DND-41 (cell line): ENCODE measurements at regions not wholly inside any gene's neighbourhood (a gene's known extent, or its start where the extent isn't known, plus 50 kb on each side); places are given as distances from the start of the nearest gene placed in this dataset.

Source experiments
- EZH2 ChIP-seq: IDR thresholded peaks from 3 replicates; pipeline ENCODE4 v1.6.1; 2012; ENCODE audit warnings: borderline replicate concordance, low read depth, mild to moderate bottlenecking, moderate library complexity, low read length, inconsistent platforms; ENCODE audit not compliant: severe bottlenecking
- TF ChIP-seq, protein P1 (sequence below): IDR thresholded peaks from 2 replicates; pipeline ENCODE4 v1.5.1; 2012; ENCODE audit warnings: borderline replicate concordance, low read length, moderate library complexity, mild to moderate bottlenecking; ENCODE audit not compliant: poor library complexity, severe bottlenecking; ENCODE audit errors: extremely low read depth

GRCh38 chr13:89577301-89577700 lies 1770.2 kb upstream of the MIR17HG start:
- TF ChIP-seq, protein P1, sequence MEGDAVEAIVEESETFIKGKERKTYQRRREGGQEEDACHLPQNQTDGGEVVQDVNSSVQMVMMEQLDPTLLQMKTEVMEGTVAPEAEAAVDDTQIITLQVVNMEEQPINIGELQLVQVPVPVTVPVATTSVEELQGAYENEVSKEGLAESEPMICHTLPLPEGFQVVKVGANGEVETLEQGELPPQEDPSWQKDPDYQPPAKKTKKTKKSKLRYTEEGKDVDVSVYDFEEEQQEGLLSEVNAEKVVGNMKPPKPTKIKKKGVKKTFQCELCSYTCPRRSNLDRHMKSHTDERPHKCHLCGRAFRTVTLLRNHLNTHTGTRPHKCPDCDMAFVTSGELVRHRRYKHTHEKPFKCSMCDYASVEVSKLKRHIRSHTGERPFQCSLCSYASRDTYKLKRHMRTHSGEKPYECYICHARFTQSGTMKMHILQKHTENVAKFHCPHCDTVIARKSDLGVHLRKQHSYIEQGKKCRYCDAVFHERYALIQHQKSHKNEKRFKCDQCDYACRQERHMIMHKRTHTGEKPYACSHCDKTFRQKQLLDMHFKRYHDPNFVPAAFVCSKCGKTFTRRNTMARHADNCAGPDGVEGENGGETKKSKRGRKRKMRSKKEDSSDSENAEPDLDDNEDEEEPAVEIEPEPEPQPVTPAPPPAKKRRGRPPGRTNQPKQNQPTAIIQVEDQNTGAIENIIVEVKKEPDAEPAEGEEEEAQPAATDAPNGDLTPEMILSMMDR: no peak
- TF ChIP-seq EZH2: no peak
